HEK293 (cell line): ENCODE measurements at regions not wholly inside any gene's neighbourhood (a gene's known extent, or its start where the extent isn't known, plus 50 kb on each side); places are given as distances from the start of the nearest gene placed in this dataset.

Source experiments
- CTCF ChIP-seq: fragments of 450-650 bp; formaldehyde crosslinking; IDR thresholded peaks from 2 replicates; pipeline ENCODE4 v1.5.1; 2016; ENCODE audit warnings: missing biosample characterization, missing genetic modification characterization
- GLIS2 ChIP-seq: fragments of 450-650 bp; formaldehyde crosslinking; IDR thresholded peaks from 2 replicates; pipeline ENCODE4 v1.5.1; 2016; ENCODE audit warnings: missing biosample characterization, missing genetic modification characterization
- KLF16 ChIP-seq: fragments of 450-650 bp; formaldehyde crosslinking; IDR thresholded peaks from 2 replicates; pipeline ENCODE4 v1.5.1; 2017; ENCODE audit warnings: missing biosample characterization, missing genetic modification characterization
- KLF9 ChIP-seq: fragments of 450-650 bp; formaldehyde crosslinking; IDR thresholded peaks from 2 replicates; pipeline ENCODE4 v1.5.1; 2016; ENCODE audit warnings: missing biosample characterization, missing genetic modification characterization, low read depth
- PRDM4 ChIP-seq: fragments of 450-650 bp; formaldehyde crosslinking; IDR thresholded peaks from 2 replicates; pipeline ENCODE4 v1.5.1; 2017; ENCODE audit warnings: missing biosample characterization, missing genetic modification characterization
- REST ChIP-seq: fragments of 450-650 bp; formaldehyde crosslinking; IDR thresholded peaks from 2 replicates; pipeline ENCODE4 v1.5.1; 2016; ENCODE audit warnings: missing biosample characterization, missing genetic modification characterization
- SP7 ChIP-seq: fragments of 450-650 bp; formaldehyde crosslinking; IDR thresholded peaks from 2 replicates; pipeline ENCODE4 v1.5.1; 2016; ENCODE audit warnings: missing biosample characterization, missing genetic modification characterization
- ZNF146 ChIP-seq: fragments of 450-650 bp; formaldehyde crosslinking; IDR thresholded peaks from 2 replicates; pipeline ENCODE4 v1.5.1; 2016; ENCODE audit warnings: missing biosample characterization, missing genetic modification characterization
- ZNF629 ChIP-seq: fragments of 450-650 bp; formaldehyde crosslinking; IDR thresholded peaks from 2 replicates; pipeline ENCODE4 v1.5.1; 2017; ENCODE audit warnings: missing biosample characterization, missing genetic modification characterization
- ZNF704 ChIP-seq: fragments of 450-650 bp; formaldehyde crosslinking; IDR thresholded peaks from 2 replicates; pipeline ENCODE4 v1.5.1; 2016; ENCODE audit warnings: missing biosample characterization, missing genetic modification characterization

GRCh38 chr5:90251447-90251846 is 158.1 kb downstream of the CETN3 start:
- no peak for TF ChIP-seq REST (tag by site-specific recombination)
- TF ChIP-seq GLIS2 (tag by site-specific recombination) = no peak
- TF ChIP-seq ZNF629 (tag by site-specific recombination) = no peak
- no peak for TF ChIP-seq ZNF704 (tag by site-specific recombination)
- no peak for TF ChIP-seq KLF16 (tag by site-specific recombination)
- TF ChIP-seq PRDM4 (tag by site-specific recombination) = no peak
- no peak for TF ChIP-seq CTCF
- TF ChIP-seq SP7 (tag by site-specific recombination) = no peak
- no peak for TF ChIP-seq ZNF146 (tag by site-specific recombination)
- no peak for TF ChIP-seq KLF9 (tag by site-specific recombination)
